RCC 7860 (cell line): ENCODE measurements at regions not wholly inside any gene's neighbourhood (a gene's known extent, or its start where the extent isn't known, plus 50 kb on each side); places are given as distances from the start of the nearest gene placed in this dataset.

Experiments
- DNase-seq: peaks from one replicate; pipeline ENCODE4 v3.0.0-alpha.2; 2015; ENCODE audit warnings: low spot score
- FAIRE-seq: peaks from 2 replicates; lab custom pipeline; 2012; peaks lifted over from hg19 to GRCh38; lab: Jason Lieb, UNC

DNA sequence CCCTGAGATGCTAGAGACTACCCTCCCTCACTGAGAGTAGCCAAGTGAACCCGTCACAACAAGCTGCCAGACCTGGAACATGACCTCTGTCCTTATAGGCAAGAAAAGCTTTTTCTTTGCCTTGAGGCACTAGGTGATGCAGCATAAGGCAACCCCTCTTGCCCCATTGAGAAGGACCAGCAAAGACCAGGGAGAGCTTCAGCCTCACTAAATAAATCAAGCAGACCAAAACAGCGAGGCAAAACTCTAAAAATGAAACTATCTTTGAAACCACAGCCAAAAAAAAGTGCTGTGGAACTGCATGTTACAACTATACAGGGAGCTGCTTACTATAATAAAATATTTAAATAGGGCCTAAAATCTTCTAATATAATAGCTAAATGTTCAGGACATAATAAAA lies 62.6 kb upstream of the FAM83B start:
- DNase-seq (no peak), FAIRE-seq (no peak)

GRCh38 chr6:54786154-54786553 lies 60.4 kb upstream of the FAM83B start:
- no peak for FAIRE-seq
- no peak for DNase-seq

DNA sequence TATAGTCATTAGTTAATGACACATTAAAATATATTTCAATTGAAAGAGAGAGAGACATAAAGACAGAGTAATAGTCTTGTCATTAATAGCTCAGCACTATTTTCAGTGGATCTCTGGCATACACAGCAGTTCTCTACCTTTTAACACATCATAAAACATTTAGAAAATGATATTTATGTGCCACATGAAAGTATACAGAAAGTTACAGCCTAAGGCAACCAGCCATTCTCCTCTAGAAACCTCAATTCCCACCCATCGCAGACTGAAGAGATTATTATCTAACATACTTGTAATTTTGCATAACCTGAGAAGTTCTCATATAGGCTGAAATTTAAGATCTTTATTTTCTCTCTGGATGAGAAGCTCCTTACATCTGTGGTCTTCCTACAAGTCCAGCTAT lies 58.7 kb upstream of the FAM83B start:
- DNase-seq (no peak), FAIRE-seq (no peak)
